ENCODE measurements at regions not wholly inside any gene's neighbourhood (a gene's known extent, or its start where the extent isn't known, plus 50 kb on each side); places are given as distances from the start of the nearest gene placed in this dataset.

GRCh38 chr10:33723181-33723580, 388.7 kb upstream of the NRP1 start:
- Histone ChIP-seq H2BK5ac (ENCODE audit: insufficient read length, low read length) (no peak overlapping the region), H3K4me2 (ENCODE audit: insufficient read depth, insufficient read length, low read length) (no peak overlapping the region), H3K9ac (ENCODE audit: extremely low read depth, insufficient read length, low read length) (no peak overlapping the region), H3T11ph (ENCODE audit: low read length) (no peak overlapping the region), H3K23ac (ENCODE audit: insufficient read length, low read depth, low read length) (no peak overlapping the region), H3K27me3 (ENCODE audit: insufficient read depth, low read length) (no peaks in the 10 kb centered on the region; the same call in 1 of the 2 replicates), H2AFZ (ENCODE audit: low read length) (no peak overlapping the region), H3K79me2 (ENCODE audit: insufficient read depth, low read length) (no peaks in the 10 kb centered on the region), H4K8ac (replicated peaks; ENCODE audit: insufficient read length, low read depth, low read length) (no peak overlapping the region), H2BK20ac (ENCODE audit: low read depth, low read length, poor library complexity, severe bottlenecking) (no peak overlapping the region), H2BK12ac (ENCODE audit: insufficient read length, low read depth, low read length) (no peak overlapping the region), H3K4me1 (ENCODE audit: insufficient read depth, low read length) (no peaks in the 10 kb centered on the region; the same call in 1 of the 2 replicates), H4K5ac (ENCODE audit: insufficient read length, low read depth, low read length) (no peak overlapping the region), H3K18ac (ENCODE audit: insufficient read length, low read depth, low read length) (no peak overlapping the region), H3K4ac (ENCODE audit: low read depth, low read length) (no peak overlapping the region), H2BK15ac (ENCODE audit: low read depth, low read length) (no peak overlapping the region), H2AK5ac (ENCODE audit: insufficient read length, low read length) (no peak overlapping the region), H3K27ac (ENCODE audit: insufficient read length, low read depth, low read length) (no peak overlapping the region), H3K23me2 (ENCODE audit: insufficient read length, low read depth, low read length, poor library complexity, severe bottlenecking) (no peaks in the 10 kb centered on the region), H4K20me1 (ENCODE audit: control insufficient read depth, insufficient read depth, insufficient read length) (no peaks in the 10 kb centered on the region), H3K56ac (ENCODE audit: insufficient read length, low read depth, low read length) (no peak overlapping the region), H2BK120ac (ENCODE audit: low read depth, low read length, poor library complexity, severe bottlenecking) (no peak overlapping the region), H3K79me1 (ENCODE audit: insufficient read depth, low read depth, low read length, poor library complexity, severe bottlenecking) (no peaks in the 10 kb centered on the region), H4K91ac (ENCODE audit: insufficient read length, low read depth, low read length) (no peak overlapping the region), H3K14ac (ENCODE audit: insufficient read depth, low read length) (no peak overlapping the region), H3K9me3 (ENCODE audit: control insufficient read depth, low read depth, low read length) (no peaks in the 10 kb centered on the region)
- Mint-ChIP-seq H3K9me3 (peaks cover 14 to 16% of the 10 kb centered on the region in 2 experiments), H3K36me3 (ENCODE audit: insufficient read depth in 1 of 3, low read depth in 3 of 3) (peaks cover 4 to 15% (median 4%) of the 10 kb centered on the region in 3 experiments), H3K4me3 (no peak overlapping the region), H3K4me1 (peaks cover 27 to 33% of the 10 kb centered on the region in 2 experiments), H3K27me3 (ENCODE audit: low read depth) (peaks cover 4% of the 10 kb centered on the region), H3K27ac (no peak overlapping the region; a peak in 1 of 7 replicates)
- no CpG with 5 or more reads among the region's 2 CpGs for WGBS (ENCODE audit: extremely low coverage, insufficient read length, low lambda C conversion rate)
- no peak for DNase-seq
- TF ChIP-seq CTCF (conservative IDR thresholded peaks at IDR 0.05), result no peak

All from H9 (cell line).